ENCODE measurements at regions not wholly inside any gene's neighbourhood (a gene's known extent, or its start where the extent isn't known, plus 50 kb on each side); places are given as distances from the start of the nearest gene placed in this dataset.

- TF ChIP-seq CTCF (IDR thresholded peaks at IDR 0.05): no peak
- no peak for TF ChIP-seq POLR2A (IDR thresholded peaks at IDR 0.05)
Measured at GRCh38 chr16:77624085-77624484, 98.2 kb upstream of the NUDT7 start.
